H1 (cell line): ENCODE measurements at regions not wholly inside any gene's neighbourhood (a gene's known extent, or its start where the extent isn't known, plus 50 kb on each side); places are given as distances from the start of the nearest gene placed in this dataset.

Source experiments
- CTCF ChIA-PET: fragments of 300-600 bp; sonication (Branson Sonifier 250); formaldehyde crosslinking; loops from one replicate; lab custom pipeline; 2021; ENCODE audit not compliant: partially characterized antibody; lab: Charles Lee
- POLR2A ChIA-PET: fragments of 300-600 bp; sonication (Branson Sonifier 250); formaldehyde crosslinking; loops from one replicate; lab custom pipeline; 2021; ENCODE audit warnings: inconsistent platforms; ENCODE audit not compliant: partially characterized antibody; lab: Charles Lee
- DNase-seq, 2 experiments: peaks; one replicate each; pipeline versions ENCODE4 v3.0.0 to v3.0.0-alpha.2; 2010 to 2022; ENCODE audit warnings: low spot score in 2 of 2, low read depth in 1 of 2, mixed read lengths in 1 of 2
- FAIRE-seq: peaks from 2 replicates; lab custom pipeline; 2011; peaks lifted over from hg19 to GRCh38; lab: Jason Lieb, UNC
- H2AFZ ChIP-seq: 2 replicates; pipeline ENCODE4 v1.8.1; 2012; ENCODE audit warnings: low read length, inconsistent platforms
- H2AK5ac ChIP-seq: 2 replicates; pipeline ENCODE4 v1.6.1; 2013; ENCODE audit warnings: low read depth, low read length
- H2BK120ac ChIP-seq: replicated peaks from 2 replicates; pipeline ENCODE3; 2013; ENCODE audit warnings: low read depth, low read length, inconsistent platforms
- H2BK12ac ChIP-seq: 2 replicates; pipeline ENCODE4 v1.6.1; 2013; ENCODE audit warnings: low read depth, low read length
- H2BK15ac ChIP-seq: 2 replicates; pipeline ENCODE4 v1.6.1; 2013; ENCODE audit warnings: low read length
- H2BK20ac ChIP-seq: 2 replicates; pipeline ENCODE4 v1.6.1; 2013; ENCODE audit warnings: low read length
- H2BK5ac ChIP-seq: 2 replicates; pipeline ENCODE4 v1.6.1; 2013; ENCODE audit warnings: low read depth, low read length
- H3K14ac ChIP-seq: 2 replicates; pipeline ENCODE4 v1.6.1; 2013; ENCODE audit warnings: inconsistent platforms; ENCODE audit not compliant: insufficient read length
- H3K18ac ChIP-seq: 2 replicates; pipeline ENCODE4 v1.6.1; 2013; ENCODE audit warnings: low read length; ENCODE audit errors: extremely low read depth
- H3K23ac ChIP-seq: 2 replicates; pipeline ENCODE4 v1.6.1; 2013; ENCODE audit warnings: inconsistent platforms; ENCODE audit not compliant: insufficient read length
- H3K23me2 ChIP-seq: 2 replicates; pipeline ENCODE4 v1.6.1; 2013; ENCODE audit warnings: low read depth, low read length
- H3K27ac ChIP-seq: 2 replicates; pipeline ENCODE4 v1.6.1; 2011; ENCODE audit warnings: low read depth, low read length, inconsistent platforms
- H3K27me3 ChIP-seq, 4 experiments: replicated peaks in 1 of 4; 1 replicate in 1 of 4; 2 replicates in 3 of 4; pipeline versions ENCODE4 v1.6.1 to v1.8.1; 2011 to 2013; ENCODE audit warnings: low read length in 3 of 4, mild to moderate bottlenecking in 3 of 4, inconsistent platforms in 2 of 4, mixed read lengths in 2 of 4, moderate library complexity in 1 of 4; ENCODE audit not compliant: control insufficient read depth in 3 of 4, insufficient read depth in 3 of 4; ENCODE audit errors: extremely low read depth in 1 of 4
- H3K36me3 ChIP-seq, 4 experiments: 2 replicates each; pipeline versions ENCODE4 v1.6.1 to v1.8.1; 2011 to 2013; ENCODE audit warnings: mild to moderate bottlenecking in 4 of 4, low read length in 3 of 4, moderate library complexity in 2 of 4, control low read depth in 1 of 4, inconsistent platforms in 1 of 4; ENCODE audit not compliant: insufficient read depth in 4 of 4, control insufficient read depth in 2 of 4
- H3K4ac ChIP-seq: replicated peaks from 2 replicates; pipeline ENCODE3; 2013; ENCODE audit warnings: low read length, low read depth, mixed read lengths, inconsistent platforms; ENCODE audit not compliant: insufficient read length
- H3K4me1 ChIP-seq, 4 experiments: replicated peaks in 1 of 4; 1 replicate in 1 of 4; 2 replicates in 3 of 4; pipeline versions ENCODE4 v1.6.1 to v1.8.1; 2011 to 2013; ENCODE audit warnings: low read length in 3 of 4, inconsistent platforms in 2 of 4, mixed read lengths in 1 of 4; ENCODE audit not compliant: insufficient read depth in 4 of 4, control insufficient read depth in 3 of 4
- H3K4me2 ChIP-seq, 2 experiments: 2 replicates each; pipeline versions ENCODE4 v1.6.1 to v1.8.1; 2011 to 2013; ENCODE audit warnings: low read depth in 2 of 2, low read length in 2 of 2, control low read depth in 1 of 2, inconsistent platforms in 1 of 2, mild to moderate bottlenecking in 1 of 2; ENCODE audit not compliant: insufficient read depth in 1 of 2
- H3K4me3 ChIP-seq, 4 experiments: fragments of 200-600, 300-600 bp in 1 of 4; sonication (generic), shearing (Covaris generic), sonication (Bioruptor Twin) in 1 of 4; 2 replicates each; pipeline versions ENCODE4 v1.5.1 to v1.8.1; 2011 to 2016; ENCODE audit warnings: low read length in 4 of 4, low read depth in 3 of 4, control low read depth in 2 of 4, inconsistent platforms in 2 of 4, mild to moderate bottlenecking in 2 of 4, mixed read lengths in 1 of 4, moderate library complexity in 1 of 4; ENCODE audit not compliant: insufficient read depth in 2 of 4; ENCODE audit errors: extremely low read depth in 1 of 4
- H3K56ac ChIP-seq: replicated peaks from 2 replicates; pipeline ENCODE3; 2013; ENCODE audit warnings: low read depth, mild to moderate bottlenecking, mixed read lengths, low read length, inconsistent platforms; ENCODE audit not compliant: insufficient read length
- H3K79me1 ChIP-seq: 2 replicates; pipeline ENCODE4 v1.6.1; 2013; ENCODE audit warnings: low read depth, low read length, control low read depth
- H3K79me2 ChIP-seq, 2 experiments: 2 replicates each; pipeline versions ENCODE4 v1.6.1 to v1.8.1; 2012 to 2013; ENCODE audit warnings: low read length in 2 of 2, mild to moderate bottlenecking in 2 of 2, inconsistent platforms in 1 of 2; ENCODE audit not compliant: insufficient read depth in 2 of 2, control insufficient read depth in 1 of 2
- H3K9ac ChIP-seq, 4 experiments: replicated peaks in 1 of 4; 1 replicate in 1 of 4; 2 replicates in 3 of 4; pipeline versions ENCODE4 v1.6.1 to v1.8.1; 2011 to 2013; ENCODE audit warnings: low read depth in 3 of 4, low read length in 3 of 4, control low read depth in 2 of 4, mild to moderate bottlenecking in 2 of 4, moderate library complexity in 2 of 4, inconsistent platforms in 1 of 4; ENCODE audit errors: extremely low read depth in 1 of 4
- H3K9me3 ChIP-seq, 2 experiments: 2 replicates each; pipeline versions ENCODE4 v1.6.1 to v1.8.1; 2012 to 2013; ENCODE audit warnings: mild to moderate bottlenecking in 2 of 2, moderate library complexity in 2 of 2, control low read depth in 1 of 2, inconsistent platforms in 1 of 2, low read depth in 1 of 2, low read length in 1 of 2, mixed read lengths in 1 of 2; ENCODE audit not compliant: insufficient read depth in 2 of 2
- H4K20me1 ChIP-seq, 2 experiments: replicated peaks in 1 of 2; 2 replicates each; pipeline versions ENCODE3 to v1.8.1; 2011 to 2013; ENCODE audit warnings: inconsistent platforms in 2 of 2, low read length in 2 of 2, mild to moderate bottlenecking in 1 of 2; ENCODE audit not compliant: insufficient read depth in 2 of 2, control insufficient read depth in 1 of 2
- H4K5ac ChIP-seq: 2 replicates; pipeline ENCODE4 v1.6.1; 2013; ENCODE audit warnings: low read length, low read depth, mixed read lengths, inconsistent platforms; ENCODE audit not compliant: insufficient read length
- H4K8ac ChIP-seq: 2 replicates; pipeline ENCODE4 v1.8.0; 2013; ENCODE audit warnings: mild to moderate bottlenecking, moderate library complexity, low read length, inconsistent platforms; ENCODE audit not compliant: insufficient read depth; ENCODE audit errors: extremely low read depth
- H4K91ac ChIP-seq: replicated peaks from 2 replicates; pipeline ENCODE3; 2013; ENCODE audit warnings: low read length, mixed read lengths, inconsistent platforms; ENCODE audit not compliant: insufficient read length
- ASH2L ChIP-seq: fragments of 200-600, 300-600 bp; sonication (generic); IDR thresholded peaks from one replicate; pipeline ENCODE4 v1.7.1; 2017; ENCODE audit warnings: low read length
- BRCA1 ChIP-seq: IDR thresholded peaks from 2 replicates; pipeline ENCODE4 v1.6.1; 2012; ENCODE audit warnings: low read depth, low read length, improper control_type of control experiment
- CHD1 ChIP-seq: IDR thresholded peaks from 2 replicates; pipeline ENCODE4 v1.6.1; 2012; ENCODE audit warnings: low read depth, low read length, improper control_type of control experiment
- CTBP2 ChIP-seq: IDR thresholded peaks from 2 replicates; pipeline ENCODE4 v1.7.0; 2011; ENCODE audit warnings: borderline replicate concordance, mild to moderate bottlenecking, moderate library complexity, mixed read lengths, low read length; ENCODE audit not compliant: insufficient read depth, insufficient read length
- JUND ChIP-seq: IDR thresholded peaks from 2 replicates; pipeline ENCODE4 v1.6.1; 2011; ENCODE audit warnings: mild to moderate bottlenecking, improper control_type of control experiment, low read length
- KDM4A ChIP-seq: IDR thresholded peaks from one replicate; pipeline ENCODE4 v1.7.1; 2012; ENCODE audit warnings: low read depth, mild to moderate bottlenecking, moderate library complexity, low read length, inconsistent platforms; ENCODE audit not compliant: severe bottlenecking
- MAFK ChIP-seq: IDR thresholded peaks from 2 replicates; pipeline ENCODE4 v1.6.1; 2012; ENCODE audit warnings: low read depth, mild to moderate bottlenecking, improper control_type of control experiment, low read length
- NANOG ChIP-seq: IDR thresholded peaks from 2 replicates; pipeline ENCODE4 v1.6.1; 2011; ENCODE audit warnings: low read length, low read depth, mild to moderate bottlenecking, inconsistent platforms; ENCODE audit not compliant: insufficient read depth, poor library complexity, severe bottlenecking
- POU5F1 ChIP-seq: IDR thresholded peaks from 2 replicates; pipeline ENCODE4 v1.6.1; 2011; ENCODE audit warnings: low read depth, mild to moderate bottlenecking, low read length, moderate library complexity
- SIRT6 ChIP-seq: IDR thresholded peaks from one replicate; pipeline ENCODE4 v1.7.1; 2012; ENCODE audit warnings: low read length, inconsistent platforms
- SP2 ChIP-seq: IDR thresholded peaks from 2 replicates; pipeline ENCODE4 v1.6.1; 2012; ENCODE audit warnings: mild to moderate bottlenecking, low read length, inconsistent platforms
- TAF7 ChIP-seq: optimal IDR thresholded peaks from 2 replicates; pipeline ENCODE3; 2011; ENCODE audit warnings: low read depth, mild to moderate bottlenecking, inconsistent platforms, low read length, moderate library complexity, borderline replicate concordance
- WGBS, 2 experiments: shearing (Covaris generic) in 1 of 2; methylation state at CpG; one replicate each; pipeline versions ENCODE4 v1.1.6 to v1.1.7; 2013 to 2015; ENCODE audit warnings: low lambda C conversion rate in 2 of 2, mixed read lengths in 2 of 2, inconsistent platforms in 1 of 2, low coverage in 1 of 2, missing lambda C conversion rate in 1 of 2; ENCODE audit not compliant: insufficient replicate concordance in 2 of 2, insufficient coverage in 1 of 2, insufficient read length in 1 of 2; ENCODE audit errors: extremely low coverage in 1 of 2, missing lambda C conversion rate in 1 of 2; 5-methylcytosine and 5-hydroxymethylcytosine counted together
- TF ChIP-seq, protein P1 (sequence below): IDR thresholded peaks from 2 replicates; pipeline ENCODE4 v1.6.1; 2012; ENCODE audit warnings: low read length, inconsistent platforms

DNA sequence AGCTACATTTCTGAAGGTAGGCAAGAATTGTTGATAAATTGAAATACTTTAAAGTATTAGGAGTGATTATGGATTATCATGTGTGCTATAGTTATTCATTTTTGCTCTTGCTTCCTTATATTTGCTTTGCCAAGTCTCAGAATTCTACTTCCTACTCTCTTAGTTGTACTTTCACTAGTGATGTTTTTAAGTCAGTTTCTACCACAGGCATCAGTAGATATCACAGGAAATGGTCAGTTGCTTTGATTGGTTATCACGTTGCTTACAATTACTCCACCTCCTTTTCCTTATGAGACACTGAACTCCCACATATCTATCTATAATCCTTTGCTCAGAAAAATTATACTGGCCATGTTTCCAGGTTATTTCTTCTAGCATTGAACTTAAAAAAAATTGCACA lies 472.8 kb downstream of the DMRTA1 start:
- Histone ChIP-seq H2AFZ (no peak overlapping the region), H4K8ac (no peak overlapping the region), H3K14ac (no peak overlapping the region), H3K4ac (no peak overlapping the region), H3K9ac (no peak overlapping the region), H3K18ac (no peak overlapping the region), H2BK5ac (no peak overlapping the region), H3K36me3 (no peaks in the 10 kb centered on the region), H3K23ac (no peak overlapping the region), H2BK15ac (no peak overlapping the region), H3K4me1 (peaks cover 0 to 2% (median 0%) of the 10 kb centered on the region in 4 experiments; a peak in 1 of 7 replicates), H3K4me3 (no peak overlapping the region), H3K79me1 (no peaks in the 10 kb centered on the region), H3K23me2 (no peaks in the 10 kb centered on the region), H3K27ac (no peak overlapping the region), H3K9me3 (no peaks in the 10 kb centered on the region), H2AK5ac (no peak overlapping the region), H3K4me2 (no peak overlapping the region), H4K20me1 (no peaks in the 10 kb centered on the region), H4K5ac (no peak overlapping the region), H2BK20ac (no peak overlapping the region), H2BK120ac (no peak overlapping the region), H4K91ac (no peak overlapping the region), H2BK12ac (no peak overlapping the region), H3K79me2 (no peaks in the 10 kb centered on the region), H3K56ac (no peak overlapping the region), H3K27me3 (no peaks in the 10 kb centered on the region)
- WGBS, 2 experiments = 93% methylated on average over 1 of the region's 1 CpG; no CpG with 5 or more reads in 1 of the 2 experiments
- DNase-seq (no peak), FAIRE-seq (no peak)
- CTCF ChIA-PET = no interaction called here
- POLR2A ChIA-PET = no interaction called here
- TF ChIP-seq TAF7 (no peak), SIRT6 (no peak), NANOG (no peak), SP2 (no peak), CHD1 (no peak), BRCA1 (no peak), MAFK (no peak), ASH2L (no peak), KDM4A (no peak), POU5F1 (no peak), CTBP2 (no peak), JUND (no peak)
- TF ChIP-seq, protein P1, sequence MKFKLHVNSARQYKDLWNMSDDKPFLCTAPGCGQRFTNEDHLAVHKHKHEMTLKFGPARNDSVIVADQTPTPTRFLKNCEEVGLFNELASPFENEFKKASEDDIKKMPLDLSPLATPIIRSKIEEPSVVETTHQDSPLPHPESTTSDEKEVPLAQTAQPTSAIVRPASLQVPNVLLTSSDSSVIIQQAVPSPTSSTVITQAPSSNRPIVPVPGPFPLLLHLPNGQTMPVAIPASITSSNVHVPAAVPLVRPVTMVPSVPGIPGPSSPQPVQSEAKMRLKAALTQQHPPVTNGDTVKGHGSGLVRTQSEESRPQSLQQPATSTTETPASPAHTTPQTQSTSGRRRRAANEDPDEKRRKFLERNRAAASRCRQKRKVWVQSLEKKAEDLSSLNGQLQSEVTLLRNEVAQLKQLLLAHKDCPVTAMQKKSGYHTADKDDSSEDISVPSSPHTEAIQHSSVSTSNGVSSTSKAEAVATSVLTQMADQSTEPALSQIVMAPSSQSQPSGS = no peak
